Right lobe of liver (tissue), 6 donors: ENCODE measurements at regions not wholly inside any gene's neighbourhood (a gene's known extent, or its start where the extent isn't known, plus 50 kb on each side); places are given as distances from the start of the nearest gene placed in this dataset.

ENCODE experiments used
- ATAC-seq, 4 donors: fragments of 200-7000 bp; cut with Tn5 transposase; one replicate each; pipeline ENCODE4 v1.9.1; 2020; ENCODE audit warnings: mild to moderate bottlenecking in 4 of 4, moderate library complexity in 4 of 4
- DNase-seq, 3 donors: peaks; one replicate each; pipeline ENCODE4 v3.0.0-alpha.2; 2020
- H3K27ac ChIP-seq, 3 donors: fragments of 200-600 bp; one replicate each; pipeline ENCODE4 v1.8.0; 2022
- H3K27me3 ChIP-seq, 2 donors: fragments of 200-600 bp; one replicate each; pipeline ENCODE4 v1.8.0; 2022
- H3K36me3 ChIP-seq, 4 donors: fragments of 200-600 bp; sonication (generic) in 1 of 4; one replicate each; pipeline versions ENCODE4 v1.5.1 to v1.8.0; 2017 to 2022; ENCODE audit warnings: control low read depth in 1 of 4
- H3K4me1 ChIP-seq, 4 donors: fragments of 200-600 bp; sonication (generic) in 1 of 4; one replicate each; pipeline versions ENCODE4 v1.5.1 to v1.8.0; 2017 to 2022; ENCODE audit warnings: control low read depth in 1 of 4
- H3K4me3 ChIP-seq, 3 donors: fragments of 200-600 bp; one replicate each; pipeline ENCODE4 v1.8.0; 2022
- H3K9me3 ChIP-seq, 4 donors: fragments of 200-600 bp; sonication (generic) in 1 of 4; one replicate each; pipeline versions ENCODE4 v1.5.1 to v1.8.0; 2017 to 2022; ENCODE audit warnings: control low read depth in 1 of 4
- CTCF ChIP-seq, 4 donors: fragments of 200-600 bp in 3 of 4; fragments of 450-650 bp in 1 of 4; IDR thresholded peaks; one replicate each; pipeline versions ENCODE4 v1.5.1 to v1.8.0; 2016 to 2022; ENCODE audit warnings: antibody characterized with exemption in 4 of 4, mild to moderate bottlenecking in 2 of 4
- POLR2A ChIP-seq: fragments of 450-650 bp; IDR thresholded peaks from one replicate; pipeline ENCODE4 v1.6.1; 2017; ENCODE audit warnings: antibody characterized with exemption, mild to moderate bottlenecking
- WGBS: methylation state at CpG from one replicate; pipeline ENCODE4 v1.1.6; 2018; ENCODE audit warnings: low coverage, low lambda C conversion rate; ENCODE audit not compliant: insufficient coverage; ENCODE audit errors: missing lambda C conversion rate; 5-methylcytosine and 5-hydroxymethylcytosine counted together
- intact Hi-C, 2 donors: fragments of 100-400 bp; cut with DNase I; formaldehyde crosslinking; loops; one replicate each; pipeline versions ENCODE4 v1.11.2 to v1.14.1; 2022
- donor health status: DM: no; HTN: yes; CAD: no.
- donor health status: DM: no; HTN: no; CAD: no.
- donor health status: DM: no; HTN: no; CAD: no.
- donor health status: DM: no; HTN: yes; CAD: no.
- donor health status: DM: no; HTN: yes; CAD: no.

GRCh38 chr21:16993416-16994038 lies 519.3 kb upstream of the CXADR start:
- H3K27ac ChIP-seq: no peak overlapping the region
- 87% methylated on average over 3 of the region's 3 CpGs for WGBS
- no peak overlapping the region for H3K4me3 ChIP-seq
- H3K4me1 ChIP-seq: no peaks in the 10 kb centered on the region
- DNase-seq (no peak), ATAC-seq (no peak)
- no peaks in the 10 kb centered on the region for H3K9me3 ChIP-seq
- no peaks in the 10 kb centered on the region for H3K27me3 ChIP-seq
- TF ChIP-seq CTCF (IDR thresholded peaks at IDR 0.05): no peak
- TF ChIP-seq POLR2A: no peak
- intact Hi-C loops: no loop called here
- H3K36me3 ChIP-seq: no peaks in the 10 kb centered on the region

GRCh38 chr21:17002594-17003257 lies 510.1 kb upstream of the CXADR start:
- no peak overlapping the region for H3K4me3 ChIP-seq
- H3K27ac ChIP-seq: no peak overlapping the region
- no peaks in the 10 kb centered on the region for H3K36me3 ChIP-seq
- TF ChIP-seq POLR2A: no peak
- no peak for TF ChIP-seq CTCF (IDR thresholded peaks at IDR 0.05)
- WGBS: 54% methylated on average over 4 of the region's 4 CpGs
- ATAC-seq (no peak), DNase-seq (no peak)
- H3K4me1 ChIP-seq: no peaks in the 10 kb centered on the region
- no peaks in the 10 kb centered on the region for H3K9me3 ChIP-seq
- intact Hi-C loops: no loop called here
- no peaks in the 10 kb centered on the region for H3K27me3 ChIP-seq

- no peaks in the 10 kb centered on the region for H3K4me1 ChIP-seq
- H3K4me3 ChIP-seq: no peak overlapping the region
- intact Hi-C loops: no loop called here
- no peaks in the 10 kb centered on the region for H3K36me3 ChIP-seq
- H3K9me3 ChIP-seq: no peaks in the 10 kb centered on the region
- whole genome bisulfite sequencing: 55% methylated on average over 1 of the region's 1 CpG
- ATAC-seq (no peak), DNase-seq (no peak)
- H3K27me3 ChIP-seq: no peaks in the 10 kb centered on the region
- TF ChIP-seq POLR2A (no peak), CTCF (IDR thresholded peaks at IDR 0.05) (no peak)
- H3K27ac ChIP-seq: no peak overlapping the region
Observed at GRCh38 chr21:17003258-17003615, 509.6 kb upstream of the CXADR start.

- intact Hi-C loops: no loop called here
- Histone ChIP-seq H3K27ac (no peak overlapping the region), H3K27me3 (no peaks in the 10 kb centered on the region), H3K4me3 (no peak overlapping the region), H3K36me3 (no peaks in the 10 kb centered on the region), H3K9me3 (no peaks in the 10 kb centered on the region), H3K4me1 (no peaks in the 10 kb centered on the region)
- 23% methylated on average over 3 of the region's 3 CpGs for WGBS
- TF ChIP-seq CTCF (IDR thresholded peaks at IDR 0.05) (no peak), POLR2A (no peak)
- ATAC-seq (no peak), DNase-seq (no peak)
Observed at GRCh38 chr21:17003763-17004373, 509.0 kb upstream of the CXADR start.
